ENCODE measurements at regions not wholly inside any gene's neighbourhood (a gene's known extent, or its start where the extent isn't known, plus 50 kb on each side); places are given as distances from the start of the nearest gene placed in this dataset.
"Not testable (repeated sequence)": the region's sequence is repeated elsewhere in the genome, so short reads cannot be mapped to it uniquely, and the experiment has no call there.

DNA sequence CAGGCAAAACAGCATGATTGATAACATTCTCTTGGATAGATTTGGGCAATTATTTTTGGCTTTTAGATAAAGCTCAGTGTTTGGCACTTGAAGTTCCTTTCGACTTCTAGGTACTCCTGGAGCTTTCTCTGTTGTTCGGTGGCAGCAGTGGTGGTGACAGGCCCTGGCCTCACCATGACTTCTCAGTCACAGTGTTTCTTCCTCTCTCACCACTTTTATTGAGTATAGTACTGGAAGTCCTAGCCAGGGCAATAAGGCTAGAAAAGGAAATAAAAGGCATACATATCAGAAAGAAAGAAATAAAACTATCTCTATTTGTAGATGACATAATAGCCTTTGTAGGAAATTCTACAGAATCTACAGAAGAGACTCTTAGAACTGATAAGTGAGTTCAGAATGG, 101.2 kb upstream of the SIRPG start:
- intact Hi-C loops (cut with DNase I, micrococcal nuclease) = no loop called here
- Mint-ChIP-seq H3K9me3 (ENCODE audit: low read depth) (no peaks in the 10 kb centered on the region), H3K4me3 (no peak overlapping the region), H3K27ac (no peak overlapping the region), H3K36me3 (ENCODE audit: low read depth) (no peaks in the 10 kb centered on the region), H3K27me3 (no peaks in the 10 kb centered on the region), H3K4me1 (no peaks in the 10 kb centered on the region)
- ATAC-seq (no peak), DNase-seq (no peak)
- POLR2A ChIA-PET = no interaction called here
- CTCF ChIA-PET = interaction anchor here (0.9 to 1.7 kb wide), 4 partner anchors 10 to 261 kb away, joined by 3 to 6 read pairs (median 4); no protein-coding TSS in a partner anchor

DNA sequence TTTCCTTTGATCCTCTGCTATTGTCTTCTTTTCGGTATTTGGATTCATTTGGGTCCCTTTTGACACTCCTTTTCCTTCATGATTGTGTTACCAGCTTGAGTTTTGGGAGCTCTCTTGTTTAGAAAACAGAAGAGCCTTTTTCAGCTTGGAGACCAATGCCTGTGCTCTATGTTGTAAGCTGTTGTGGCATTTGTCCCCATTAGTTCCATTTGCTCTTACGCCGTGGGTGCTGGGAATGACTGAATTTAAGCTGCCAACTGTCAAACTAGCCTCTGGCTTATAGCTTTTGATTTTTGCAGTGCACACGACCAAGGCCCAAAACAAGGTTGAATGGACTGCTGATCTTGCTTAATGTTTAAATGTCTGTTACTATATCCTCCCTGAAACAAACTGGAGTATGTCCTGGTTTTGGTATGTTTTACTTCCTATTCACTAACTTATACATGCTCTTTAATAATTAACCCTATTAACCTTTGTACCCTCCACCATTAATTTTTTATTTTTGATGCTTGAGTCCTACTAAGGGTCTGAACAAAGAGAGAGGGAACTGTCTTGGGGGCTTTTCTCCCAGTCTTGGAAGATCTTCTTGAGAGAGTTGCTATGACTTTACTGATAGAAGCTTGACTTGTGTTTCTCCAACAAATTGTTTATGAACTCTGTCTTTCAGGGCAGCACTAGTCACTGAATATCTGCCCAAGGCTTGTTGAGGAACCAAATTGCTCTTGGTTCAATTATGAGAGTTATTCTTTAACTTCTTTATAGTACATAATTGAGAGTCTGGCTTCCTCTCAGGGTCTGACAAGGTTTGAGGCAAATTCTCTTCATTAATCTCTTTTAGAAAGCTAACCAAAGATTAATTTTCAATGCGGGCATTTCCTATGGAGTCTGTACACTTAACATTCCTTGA, 100.3 kb upstream of the SIRPG start:
- H3K27ac Mint-ChIP-seq = no peak overlapping the region
- H3K27me3 Mint-ChIP-seq = no peaks in the 10 kb centered on the region
- ChIA-PET POLR2A (interaction anchor here (0.6 kb wide), 1 partner anchor 46 kb away, joined by 3 read pairs; no protein-coding TSS in a partner anchor), CTCF (interaction anchor here (0.9 to 1.7 kb wide), 6 partner anchors 11 to 291 kb away, joined by 3 to 8 read pairs (median 4); no protein-coding TSS in a partner anchor)
- H3K4me3 Mint-ChIP-seq = no peak overlapping the region
- no peaks in the 10 kb centered on the region for H3K36me3 Mint-ChIP-seq (ENCODE audit: low read depth)
- intact Hi-C loops (cut with DNase I, micrococcal nuclease) = no loop called here
- ATAC-seq (no peak), DNase-seq (no peak)
- no peaks in the 10 kb centered on the region for H3K9me3 Mint-ChIP-seq (ENCODE audit: low read depth)
- no peaks in the 10 kb centered on the region for H3K4me1 Mint-ChIP-seq

DNA sequence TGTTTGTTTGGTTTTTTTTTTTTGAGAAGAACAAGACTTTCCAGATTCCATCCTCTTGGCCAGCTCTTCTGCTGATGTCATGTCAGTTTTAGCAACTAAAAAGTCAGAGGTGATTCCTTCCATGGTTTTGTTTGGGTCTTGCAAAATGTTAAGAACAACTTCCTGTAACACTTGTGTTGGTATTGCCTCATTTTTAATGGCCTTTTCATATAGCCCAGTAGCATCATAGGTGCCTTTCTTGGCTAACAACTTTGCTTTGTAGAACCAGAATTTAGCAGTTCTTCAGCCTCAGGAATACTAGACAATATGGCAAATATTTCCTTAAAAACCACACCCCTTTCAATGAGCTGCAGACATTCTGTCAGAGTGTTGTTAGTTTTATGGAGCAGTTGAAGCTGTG, 99.5 kb upstream of the SIRPG start:
- intact Hi-C loops (cut with DNase I, micrococcal nuclease) = no loop called here

DNA sequence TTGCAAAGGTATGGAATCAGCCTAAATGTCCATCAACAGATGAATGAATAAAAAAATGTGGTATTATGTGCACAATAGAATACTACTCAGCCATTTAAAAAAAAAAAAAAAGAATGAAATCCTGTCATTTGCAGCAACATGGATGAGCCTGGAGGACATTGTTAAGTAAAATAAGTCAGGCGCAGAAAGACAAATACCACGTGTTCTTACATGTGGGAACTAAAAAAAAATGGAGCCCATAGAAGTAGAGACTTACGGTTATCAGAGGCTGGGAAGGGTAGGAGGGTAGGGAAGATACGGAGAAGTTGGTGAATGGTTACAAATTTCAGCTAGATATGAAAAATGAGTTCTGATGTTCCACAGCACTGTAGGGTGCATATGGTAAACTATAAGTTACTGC, 97.2 kb upstream of the SIRPG start:
- intact Hi-C loops (cut with DNase I, micrococcal nuclease) = no loop called here
- no peak for DNase-seq
- ChIA-PET POLR2A (no interaction called here), CTCF (interaction anchor here (0.6 to 0.8 kb wide), 2 partner anchors 9 to 15 kb away, joined by 3 to 4 read pairs; no protein-coding TSS in a partner anchor)
- no peak overlapping the region for H3K4me3 Mint-ChIP-seq
- peaks cover 6% of the 10 kb centered on the region for H3K9me3 Mint-ChIP-seq (ENCODE audit: low read depth)
- ATAC-seq = no peak
- no peak overlapping the region for H3K27ac Mint-ChIP-seq
- H3K4me1 Mint-ChIP-seq = no peaks in the 10 kb centered on the region
- no peaks in the 10 kb centered on the region for H3K36me3 Mint-ChIP-seq (ENCODE audit: low read depth)
- H3K27me3 Mint-ChIP-seq = no peaks in the 10 kb centered on the region

More for the DNA sequence above, 99.5 kb upstream of the SIRPG start:
- DNase-seq (no peak), ATAC-seq (no peak)
- Mint-ChIP-seq H3K4me1 (no peaks in the 10 kb centered on the region), H3K4me3 (no peak overlapping the region), H3K27me3 (no peaks in the 10 kb centered on the region), H3K36me3 (ENCODE audit: low read depth) (no peaks in the 10 kb centered on the region), H3K27ac (no peak overlapping the region), H3K9me3 (ENCODE audit: low read depth) (peaks cover 3% of the 10 kb centered on the region)
- CTCF ChIA-PET = interaction anchor here (0.9 kb wide), 1 partner anchor 20 kb away, joined by 8 read pairs; no protein-coding TSS in a partner anchor
- POLR2A ChIA-PET = interaction anchor here (0.6 kb wide), 1 partner anchor 45 kb away, joined by 3 read pairs; no protein-coding TSS in a partner anchor

DNA sequence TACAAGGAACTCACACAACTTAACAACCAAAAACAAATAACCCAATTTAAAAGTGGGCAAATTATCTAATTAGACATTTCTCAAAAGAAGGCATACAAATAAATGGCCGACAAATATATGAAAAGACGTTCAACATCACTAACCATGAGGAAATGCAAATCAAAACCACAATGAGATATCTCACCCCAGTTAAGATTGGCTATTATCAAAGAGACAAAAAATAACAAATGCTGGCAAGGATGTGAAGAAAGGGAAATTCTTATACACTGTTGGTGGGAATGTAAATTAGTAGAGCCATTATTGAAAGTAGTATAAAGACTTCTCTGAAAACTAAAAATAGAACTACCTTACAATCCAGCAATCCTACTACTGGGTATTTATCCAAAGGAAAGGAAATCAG, 96.7 kb upstream of the SIRPG start:
- H3K4me3 Mint-ChIP-seq = no peak overlapping the region
- ATAC-seq = no peak

DNA sequence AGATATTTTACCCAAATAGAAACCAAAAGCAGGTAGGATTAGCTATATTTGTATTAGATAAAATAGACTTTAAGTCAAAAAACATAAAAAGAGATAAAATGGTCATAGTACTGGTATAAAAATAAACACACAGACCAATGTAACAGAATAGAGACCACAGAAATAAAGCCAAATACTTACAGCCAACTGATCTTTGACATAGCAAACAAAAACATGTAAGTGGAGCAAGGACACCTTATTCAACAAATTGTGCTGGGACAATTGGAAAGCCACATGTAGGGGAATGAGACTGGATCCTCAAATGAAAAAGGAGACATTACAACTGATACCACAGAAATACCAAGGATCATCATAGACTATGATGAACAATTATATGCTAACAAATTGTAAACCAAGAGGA, 94.5 kb upstream of the SIRPG start:
- ATAC-seq = no peak
- CTCF ChIA-PET = interaction anchor here (0.6 to 2.7 kb wide), 6 partner anchors 12 to 561 kb away, joined by 3 to 14 read pairs (median 7); no protein-coding TSS in a partner anchor
- no peak overlapping the region for H3K27ac Mint-ChIP-seq

More for the DNA sequence above, 96.7 kb upstream of the SIRPG start:
- no peaks in the 10 kb centered on the region for H3K27me3 Mint-ChIP-seq
- intact Hi-C loops (cut with DNase I, micrococcal nuclease) = no loop called here
- POLR2A ChIA-PET = no interaction called here
- H3K27ac Mint-ChIP-seq = no peak overlapping the region
- no peaks in the 10 kb centered on the region for H3K4me1 Mint-ChIP-seq
- no peak for DNase-seq
- no peaks in the 10 kb centered on the region for H3K36me3 Mint-ChIP-seq (ENCODE audit: low read depth)
- peaks cover 6% of the 10 kb centered on the region for H3K9me3 Mint-ChIP-seq (ENCODE audit: low read depth)
- CTCF ChIA-PET = no interaction called here

DNA sequence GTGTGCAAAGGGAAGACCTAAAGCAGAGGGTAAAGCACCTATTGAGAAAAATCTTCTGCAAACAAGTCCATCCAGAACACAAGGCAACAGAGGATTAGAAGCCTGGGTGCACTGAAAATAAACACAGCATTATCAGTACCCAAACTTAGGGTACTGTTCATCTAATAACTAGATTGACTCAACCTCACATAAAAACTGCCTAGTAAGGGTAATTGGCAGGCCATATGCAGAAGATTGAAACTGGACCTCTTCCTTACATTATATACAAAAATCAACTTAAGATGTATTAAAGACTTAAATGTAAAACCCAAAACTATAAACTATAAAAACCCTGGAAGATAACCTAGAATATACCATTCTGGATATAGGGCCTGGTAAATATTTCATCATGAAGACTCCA, 91.2 kb upstream of the SIRPG start:
- no peaks in the 10 kb centered on the region for H3K4me1 Mint-ChIP-seq
- intact Hi-C loops (cut with DNase I, micrococcal nuclease) = no loop called here
- ChIA-PET POLR2A (no interaction called here), CTCF (interaction anchor here (0.6 kb wide), 1 partner anchor 400 kb away, joined by 3 read pairs; no protein-coding TSS in a partner anchor)
- H3K36me3 Mint-ChIP-seq (ENCODE audit: low read depth) = no peaks in the 10 kb centered on the region
- no peak overlapping the region for H3K27ac Mint-ChIP-seq
- ATAC-seq (no peak), DNase-seq (no peak)
- H3K27me3 Mint-ChIP-seq = no peaks in the 10 kb centered on the region
- H3K9me3 Mint-ChIP-seq (ENCODE audit: low read depth) = peaks cover 6% of the 10 kb centered on the region
- no peak overlapping the region for H3K4me3 Mint-ChIP-seq

More for the DNA sequence above, 94.5 kb upstream of the SIRPG start:
- Mint-ChIP-seq H3K4me3 (no peak overlapping the region), H3K4me1 (no peaks in the 10 kb centered on the region), H3K9me3 (ENCODE audit: low read depth) (peaks cover 6% of the 10 kb centered on the region), H3K27me3 (no peaks in the 10 kb centered on the region), H3K36me3 (ENCODE audit: low read depth) (no peaks in the 10 kb centered on the region)
- intact Hi-C loops (cut with DNase I, micrococcal nuclease) = no loop called here
- DNase-seq = no peak
- POLR2A ChIA-PET = no interaction called here

DNA sequence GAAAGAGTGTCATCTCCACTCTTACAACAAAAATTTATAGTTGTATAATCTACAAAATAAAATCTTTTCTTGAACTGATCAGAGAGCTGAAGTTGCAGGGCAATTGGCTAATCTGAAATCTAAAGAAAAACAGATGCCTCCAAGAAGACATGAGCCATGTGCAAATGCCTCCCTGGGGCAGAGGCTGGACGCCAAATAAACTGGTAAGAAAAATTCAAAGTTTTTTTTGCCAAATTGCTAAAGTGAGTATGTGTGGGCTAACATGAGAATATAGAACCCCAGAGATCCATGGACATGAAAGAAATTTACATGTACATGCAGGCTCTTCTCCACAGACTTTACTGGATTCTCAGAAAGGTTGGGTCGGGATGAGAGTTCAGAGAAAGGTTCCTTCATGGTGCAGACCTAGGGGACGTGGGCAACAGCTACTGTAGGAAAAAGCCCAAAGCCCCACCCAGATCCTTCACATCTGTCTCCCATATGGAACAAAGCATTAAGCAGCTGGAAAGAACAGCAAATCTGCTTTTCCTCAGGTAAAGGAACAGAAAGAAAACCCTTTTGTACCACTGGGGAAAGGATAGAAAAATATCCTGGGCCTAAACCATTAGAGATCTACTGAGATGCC, 90.5 kb upstream of the SIRPG start:
- DNase-seq (no peak), ATAC-seq (no peak)
- peaks cover 6% of the 10 kb centered on the region for H3K9me3 Mint-ChIP-seq (ENCODE audit: low read depth)
- H3K4me1 Mint-ChIP-seq = no peaks in the 10 kb centered on the region
- H3K27me3 Mint-ChIP-seq = no peaks in the 10 kb centered on the region
- H3K27ac Mint-ChIP-seq = no peak overlapping the region
- H3K36me3 Mint-ChIP-seq (ENCODE audit: low read depth) = no peaks in the 10 kb centered on the region
- CTCF ChIA-PET = interaction anchor here (0.6 to 0.9 kb wide), 3 partner anchors 14 to 531 kb away, joined by 3 read pairs; no protein-coding TSS in a partner anchor
- intact Hi-C loops (cut with DNase I, micrococcal nuclease) = no loop called here
- POLR2A ChIA-PET = no interaction called here
- no peak overlapping the region for H3K4me3 Mint-ChIP-seq

DNA sequence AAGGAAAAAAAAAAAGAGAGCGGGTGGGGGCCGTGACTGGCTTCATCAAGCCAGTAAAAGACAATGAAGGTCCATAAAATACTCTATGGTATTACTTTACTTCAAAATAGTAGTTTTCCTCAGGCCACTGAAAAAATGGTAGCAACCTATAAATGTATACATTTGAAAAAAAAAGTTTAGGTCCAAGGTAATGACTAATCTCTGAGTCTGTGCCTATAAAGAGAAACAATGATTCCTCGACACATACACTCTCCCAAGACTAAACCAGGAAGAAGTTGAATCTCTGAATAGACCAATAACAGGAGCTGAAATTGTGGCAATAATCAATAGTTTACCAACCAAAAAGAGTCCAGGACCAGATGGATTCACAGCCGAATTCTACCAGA, 84.5 kb upstream of the SIRPG start:
- H3K4me3 Mint-ChIP-seq = not testable (repeated sequence)

DNA sequence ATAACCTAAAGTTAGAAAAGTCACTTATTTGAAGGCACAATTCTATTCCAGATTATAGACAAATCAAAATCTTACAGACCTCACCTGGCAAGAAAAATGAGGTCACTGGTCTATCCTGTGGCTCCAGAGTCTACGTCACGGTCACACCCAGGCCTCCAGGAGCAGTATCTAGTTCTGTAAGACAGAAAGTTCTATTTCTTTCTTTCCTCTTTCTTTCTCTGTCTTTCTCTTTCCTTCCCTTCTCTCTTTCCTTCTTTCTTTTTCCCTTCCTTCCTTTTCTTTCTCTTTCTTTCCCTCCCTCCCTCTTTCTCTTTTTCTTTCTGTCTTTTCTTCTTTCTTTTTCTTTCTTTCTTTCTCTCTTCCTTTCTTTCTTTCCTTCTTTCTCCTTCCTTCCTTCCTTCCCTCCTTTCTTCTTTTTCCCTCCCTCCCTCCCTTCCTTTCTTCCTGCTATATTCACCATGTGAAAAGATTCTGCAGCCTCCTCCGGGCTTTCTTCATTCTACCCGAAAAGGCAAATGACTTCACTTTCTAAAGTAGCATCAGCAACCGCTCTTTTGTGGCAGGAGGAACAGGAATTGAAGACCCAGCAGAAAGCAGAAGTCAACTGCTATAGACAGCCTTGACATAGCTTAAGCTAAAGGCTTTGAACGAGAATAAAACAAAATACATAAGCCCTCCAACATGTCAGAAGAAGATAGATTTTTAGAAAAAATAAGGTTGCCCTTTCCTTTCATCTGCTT, 83.9 kb upstream of the SIRPG start:
- H3K27ac Mint-ChIP-seq = no peak overlapping the region
- ATAC-seq (no peak), DNase-seq (no peak)
- H3K27me3 Mint-ChIP-seq = peaks cover 6% of the 10 kb centered on the region
- ChIA-PET CTCF (interaction anchor here (0.9 to 2.0 kb wide), 2 partner anchors 10 to 23 kb away, joined by 3 to 9 read pairs; no protein-coding TSS in a partner anchor), POLR2A (no interaction called here)
- no peaks in the 10 kb centered on the region for H3K9me3 Mint-ChIP-seq (ENCODE audit: low read depth)
- intact Hi-C loops (cut with DNase I, micrococcal nuclease) = no loop called here
- peaks cover 2% of the 10 kb centered on the region for H3K4me1 Mint-ChIP-seq
- H3K36me3 Mint-ChIP-seq (ENCODE audit: low read depth) = no peaks in the 10 kb centered on the region
- H3K4me3 Mint-ChIP-seq = no peak overlapping the region

More for the DNA sequence above, 84.5 kb upstream of the SIRPG start:
- H3K27me3 Mint-ChIP-seq; CTCF ChIA-PET; POLR2A ChIA-PET; H3K4me1 Mint-ChIP-seq; DNase-seq; H3K9me3 Mint-ChIP-seq (ENCODE audit: low read depth); intact Hi-C loops (cut with DNase I, micrococcal nuclease); ATAC-seq; H3K36me3 Mint-ChIP-seq (ENCODE audit: low read depth); H3K27ac Mint-ChIP-seq: not testable (repeated sequence)

DNA sequence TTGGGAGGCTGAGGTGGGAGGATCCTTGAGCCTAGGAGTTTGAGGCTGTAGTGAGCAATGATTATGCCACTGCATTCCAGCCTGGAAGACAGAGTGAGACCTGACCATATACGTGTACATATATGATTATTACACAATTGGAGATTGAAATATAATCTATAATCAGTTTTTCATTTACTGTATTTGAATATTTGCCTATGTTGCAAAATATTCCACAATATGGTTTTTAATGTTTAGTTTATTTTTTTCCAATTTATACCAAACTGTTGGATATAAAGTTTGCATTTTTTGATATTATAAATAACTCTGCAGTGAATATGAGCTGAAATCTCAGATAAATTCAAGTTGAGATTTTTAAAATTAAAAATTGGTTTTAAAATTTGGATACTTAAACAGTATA, 79.6 kb upstream of the SIRPG start:
- H3K4me1 Mint-ChIP-seq = peaks cover 27% of the 10 kb centered on the region
- no peak for ATAC-seq
- no peak for DNase-seq
- intact Hi-C loops (cut with DNase I, micrococcal nuclease) = loop anchor here in 1 of 2 experiments (10.0 kb wide), 1 partner anchor 472 kb away; the partner anchor contains the start of gene SNPH
- no peaks in the 10 kb centered on the region for H3K9me3 Mint-ChIP-seq (ENCODE audit: low read depth)
- POLR2A ChIA-PET = no interaction called here
- CTCF ChIA-PET = interaction anchor here (0.7 to 1.4 kb wide), 3 partner anchors 21 to 221 kb away, joined by 3 read pairs; no protein-coding TSS in a partner anchor
- H3K27me3 Mint-ChIP-seq = peaks cover 6% of the 10 kb centered on the region
- no peak overlapping the region for H3K4me3 Mint-ChIP-seq
- H3K36me3 Mint-ChIP-seq (ENCODE audit: low read depth) = no peaks in the 10 kb centered on the region
- H3K27ac Mint-ChIP-seq = no peak overlapping the region
